Natural killer cell (primary cell): ENCODE measurements at regions not wholly inside any gene's neighbourhood (a gene's known extent, or its start where the extent isn't known, plus 50 kb on each side); places are given as distances from the start of the nearest gene placed in this dataset.

ENCODE experiments used
- ATAC-seq, 3 donors: fragments of 150-1000 bp in 2 of 3; fragments of 200-7000 bp in 1 of 3; cut with Tn5 transposase; 1 replicate in 1 of 3; 2 replicates in 2 of 3; pipeline ENCODE4 v1.10.0; 2021; ENCODE audit warnings: mild to moderate bottlenecking in 2 of 3, moderate library complexity in 2 of 3
- DNase-seq, 2 donors: peaks; one replicate each; pipeline versions ENCODE4 v3.0.0 to v3.0.0-alpha.2; 2013 to 2021; ENCODE audit warnings: mixed read lengths in 1 of 2
- H3K27ac ChIP-seq: one replicate; pipeline ENCODE4 v1.5.1; 2013; ENCODE audit warnings: mild to moderate bottlenecking, low read length
- H3K27me3 ChIP-seq: one replicate; pipeline ENCODE4 v1.6.1; 2013; ENCODE audit warnings: low read length; ENCODE audit not compliant: control insufficient read depth, insufficient read depth
- H3K36me3 ChIP-seq: one replicate; pipeline ENCODE4 v1.6.1; 2013; ENCODE audit warnings: low read length; ENCODE audit not compliant: control insufficient read depth, insufficient read depth
- H3K4me1 ChIP-seq: one replicate; pipeline ENCODE4 v1.6.1; 2013; ENCODE audit warnings: low read length; ENCODE audit not compliant: control insufficient read depth, insufficient read depth
- H3K4me3 ChIP-seq: one replicate; pipeline ENCODE4 v1.5.1; 2013; ENCODE audit warnings: low read length
- H3K9me3 ChIP-seq: one replicate; pipeline ENCODE4 v1.6.1; 2013; ENCODE audit warnings: low read length; ENCODE audit not compliant: control insufficient read depth, insufficient read depth
- H3K27ac Mint-ChIP-seq, 2 donors: one replicate each; pipeline ENCODE4 v1.8.0; 2022; ENCODE audit warnings: mild to moderate bottlenecking in 2 of 2, mixed read lengths in 2 of 2, moderate library complexity in 1 of 2
- H3K27me3 Mint-ChIP-seq, 2 donors: one replicate each; pipeline ENCODE4 v1.8.0; 2022; ENCODE audit warnings: low read depth in 2 of 2, mixed read lengths in 2 of 2
- H3K36me3 Mint-ChIP-seq: one replicate; pipeline ENCODE4 v1.8.0; 2022; ENCODE audit warnings: mixed read lengths
- H3K4me1 Mint-ChIP-seq, 2 donors: one replicate each; pipeline ENCODE4 v1.8.0; 2022; ENCODE audit warnings: mixed read lengths in 2 of 2
- H3K4me3 Mint-ChIP-seq: one replicate; pipeline ENCODE4 v1.8.0; 2022; ENCODE audit warnings: mild to moderate bottlenecking, moderate library complexity, mixed read lengths
- H3K9me3 Mint-ChIP-seq, 2 donors: one replicate each; pipeline ENCODE4 v1.8.0; 2022; ENCODE audit warnings: mixed read lengths in 2 of 2
- CTCF ChIP-seq: fragments of 200-600 bp; IDR thresholded peaks from one replicate; pipeline ENCODE4 v1.8.0; 2022; ENCODE audit warnings: antibody characterized with exemption
- WGBS: methylation state at CpG from one replicate; pipeline ENCODE4 v1.1.7; 2013; ENCODE audit warnings: missing lambda C conversion rate; ENCODE audit not compliant: insufficient coverage; 5-methylcytosine and 5-hydroxymethylcytosine counted together
- intact Hi-C: fragments of 100-400 bp; cut with micrococcal nuclease; formaldehyde crosslinking; loops from one replicate; pipeline ENCODE4 v1.14.2; 2022

GRCh38 chrX:10750581-10750980 lies 130.2 kb upstream of the MID1 start:
- TF ChIP-seq CTCF: no peak
- ATAC-seq: no peak
- Mint-ChIP-seq H3K27me3 (no peaks in the 10 kb centered on the region), H3K27ac (no peak overlapping the region), H3K4me1 (no peaks in the 10 kb centered on the region), H3K4me3 (no peak overlapping the region), H3K9me3 (no peaks in the 10 kb centered on the region), H3K36me3 (no peaks in the 10 kb centered on the region)
- Histone ChIP-seq H3K4me1 (no peaks in the 10 kb centered on the region), H3K27me3 (no peaks in the 10 kb centered on the region), H3K27ac (no peak overlapping the region), H3K9me3 (no peaks in the 10 kb centered on the region), H3K4me3 (no peak overlapping the region), H3K36me3 (no peaks in the 10 kb centered on the region)
- intact Hi-C loops: no loop called here
- 57% methylated on average over 4 of the region's 7 CpGs for WGBS
- DNase-seq: no peak

DNA sequence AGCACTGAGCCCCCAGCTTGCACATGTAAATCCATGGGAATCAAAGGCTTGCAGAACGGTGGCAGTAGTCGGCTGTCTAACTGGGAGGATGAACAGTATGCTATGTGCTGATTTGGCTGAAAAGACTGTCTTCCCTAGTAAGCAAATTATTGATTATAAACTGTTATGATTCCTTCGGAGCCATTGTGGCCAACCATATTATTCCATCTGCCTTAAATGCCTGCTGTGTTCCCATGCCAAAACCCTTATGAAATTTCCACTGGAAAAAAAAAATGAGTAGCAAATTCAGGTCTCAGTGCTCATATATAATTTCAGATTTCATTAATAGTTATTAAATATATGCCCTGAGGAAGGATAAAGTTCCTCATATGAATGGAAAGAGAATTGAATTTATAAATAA lies 132.7 kb upstream of the MID1 start:
- Mint-ChIP-seq H3K9me3 (no peaks in the 10 kb centered on the region), H3K27ac (no peak overlapping the region), H3K27me3 (no peaks in the 10 kb centered on the region), H3K4me3 (no peak overlapping the region), H3K36me3 (no peaks in the 10 kb centered on the region), H3K4me1 (no peaks in the 10 kb centered on the region)
- no peaks in the 10 kb centered on the region for H3K36me3 ChIP-seq
- no peaks in the 10 kb centered on the region for H3K9me3 ChIP-seq
- no peak for TF ChIP-seq CTCF
- H3K27ac ChIP-seq: no peak overlapping the region
- 83% methylated on average over 2 of the region's 3 CpGs for WGBS
- H3K27me3 ChIP-seq: no peaks in the 10 kb centered on the region
- no peak overlapping the region for H3K4me3 ChIP-seq
- ATAC-seq (no peak), DNase-seq (no peak)
- intact Hi-C loops: no loop called here
- no peaks in the 10 kb centered on the region for H3K4me1 ChIP-seq

GRCh38 chrX:10754445-10754844 lies 134.1 kb upstream of the MID1 start:
- no peaks in the 10 kb centered on the region for H3K4me1 ChIP-seq
- Mint-ChIP-seq H3K36me3 (no peaks in the 10 kb centered on the region), H3K4me3 (no peak overlapping the region), H3K27ac (no peak overlapping the region), H3K9me3 (no peaks in the 10 kb centered on the region), H3K27me3 (no peaks in the 10 kb centered on the region), H3K4me1 (no peaks in the 10 kb centered on the region)
- H3K4me3 ChIP-seq: no peak overlapping the region
- TF ChIP-seq CTCF: no peak
- DNase-seq: no peak
- intact Hi-C loops: no loop called here
- H3K9me3 ChIP-seq: no peaks in the 10 kb centered on the region
- H3K36me3 ChIP-seq: no peaks in the 10 kb centered on the region
- no peaks in the 10 kb centered on the region for H3K27me3 ChIP-seq
- WGBS: 100% methylated on average over 1 of the region's 6 CpGs
- no peak for ATAC-seq
- H3K27ac ChIP-seq: no peak overlapping the region

DNA sequence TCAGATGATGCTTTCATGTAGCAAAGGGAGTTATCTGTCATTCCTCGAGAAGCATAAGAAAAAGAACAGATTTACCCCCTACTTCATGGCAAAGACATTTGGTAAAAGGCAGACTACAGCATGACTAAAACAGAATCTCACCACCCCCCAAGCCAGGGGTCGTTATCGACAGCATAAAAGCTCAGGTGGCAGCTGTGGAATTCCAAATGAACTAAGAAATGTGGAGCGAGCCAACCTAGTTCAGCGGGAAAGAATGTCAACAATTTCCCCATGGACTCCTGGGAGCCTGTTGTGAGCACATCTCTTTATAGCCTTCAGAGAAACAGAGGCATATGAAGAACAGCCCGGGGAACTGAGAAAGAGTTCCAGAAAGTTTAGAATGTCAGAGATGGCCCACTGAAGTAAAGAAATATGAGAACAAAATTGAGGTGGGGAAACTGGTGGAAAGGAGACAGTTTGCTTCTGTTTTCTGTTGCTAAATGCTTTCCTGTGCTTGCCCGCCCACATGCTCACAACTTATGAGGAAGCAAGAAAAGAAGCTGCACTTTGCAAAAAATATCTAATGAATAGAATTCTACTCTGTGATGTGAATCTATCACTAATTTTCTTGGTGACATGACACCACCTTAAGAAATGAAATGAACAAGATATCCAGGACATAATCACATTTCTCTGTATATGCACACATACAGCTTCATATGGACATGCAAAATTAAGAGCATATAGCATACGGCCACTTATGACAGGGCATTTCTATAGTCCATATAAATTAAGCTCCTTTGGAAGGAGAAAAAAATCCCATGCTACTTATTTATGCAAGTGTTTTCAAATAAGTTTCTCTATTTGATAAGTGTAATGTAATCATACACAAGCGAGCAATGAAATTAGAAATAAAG lies 135.3 kb upstream of the MID1 start:
- Mint-ChIP-seq H3K36me3 (no peaks in the 10 kb centered on the region), H3K4me3 (no peak overlapping the region), H3K27ac (no peak overlapping the region), H3K9me3 (no peaks in the 10 kb centered on the region), H3K4me1 (no peaks in the 10 kb centered on the region), H3K27me3 (no peaks in the 10 kb centered on the region)
- DNase-seq (no peak), ATAC-seq (no peak)
- H3K4me3 ChIP-seq: no peak overlapping the region
- H3K9me3 ChIP-seq: no peaks in the 10 kb centered on the region
- no peak overlapping the region for H3K27ac ChIP-seq
- WGBS: 72% methylated on average over 6 of the region's 9 CpGs
- no peak for TF ChIP-seq CTCF
- H3K36me3 ChIP-seq: no peaks in the 10 kb centered on the region
- intact Hi-C loops: no loop called here
- no peaks in the 10 kb centered on the region for H3K4me1 ChIP-seq
- no peaks in the 10 kb centered on the region for H3K27me3 ChIP-seq
